ENCODE measurements at regions not wholly inside any gene's neighbourhood (a gene's known extent, or its start where the extent isn't known, plus 50 kb on each side); places are given as distances from the start of the nearest gene placed in this dataset.

DNA sequence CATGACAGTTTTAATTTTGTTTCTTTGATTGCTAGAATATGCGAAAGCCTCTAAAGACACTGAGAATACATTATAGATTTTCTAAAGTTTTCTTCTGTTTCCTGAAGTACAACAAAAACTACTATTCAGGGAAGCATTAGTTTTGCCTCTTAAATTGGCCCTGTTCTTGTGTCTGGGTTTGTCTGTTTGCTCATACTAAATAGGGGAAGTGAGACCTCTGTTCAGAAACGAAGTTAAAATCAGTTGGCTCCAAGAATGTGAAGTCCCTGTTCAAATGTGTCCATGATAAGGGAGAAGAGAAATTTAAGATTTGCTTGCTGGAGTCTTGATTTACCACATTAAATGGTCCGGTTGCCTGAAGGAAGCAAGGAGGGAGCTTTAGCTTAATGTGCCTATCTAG lies 327.3 kb upstream of the GBE1 start:
- H3K27ac ChIP-seq (ENCODE audit: low read length), result no peak overlapping the region
- no peaks in the 10 kb centered on the region for H3K36me3 ChIP-seq (ENCODE audit: control insufficient read depth, insufficient read depth, low read length)
- H3K9me3 ChIP-seq (ENCODE audit: control insufficient read depth, insufficient read depth, low read length), result no peaks in the 10 kb centered on the region
- H3K4me1 ChIP-seq (ENCODE audit: control insufficient read depth, insufficient read depth, low read length), result no peaks in the 10 kb centered on the region; the same call in 1 of the 2 replicates
- H3K27me3 ChIP-seq (ENCODE audit: control insufficient read depth, insufficient read depth, low read length), result no peaks in the 10 kb centered on the region
- no CpG with 5 or more reads among the region's 3 CpGs for WGBS (ENCODE audit: insufficient coverage, insufficient read length)
- no peak for DNase-seq (ENCODE audit: low read depth, low spot score)
- H3K4me3 ChIP-seq (ENCODE audit: low read length), result no peak overlapping the region

- no CpG with 5 or more reads among the region's 2 CpGs for WGBS (ENCODE audit: insufficient coverage, insufficient read length)
- Histone ChIP-seq H3K4me1 (ENCODE audit: control insufficient read depth, insufficient read depth, low read length) (no peaks in the 10 kb centered on the region; the same call in 1 of the 2 replicates), H3K36me3 (ENCODE audit: control insufficient read depth, insufficient read depth, low read length) (no peaks in the 10 kb centered on the region), H3K4me3 (ENCODE audit: low read length) (no peak overlapping the region), H3K27ac (ENCODE audit: low read length) (no peak overlapping the region), H3K9me3 (ENCODE audit: control insufficient read depth, insufficient read depth, low read length) (no peaks in the 10 kb centered on the region), H3K27me3 (ENCODE audit: control insufficient read depth, insufficient read depth, low read length) (no peaks in the 10 kb centered on the region)
- no peak for DNase-seq (ENCODE audit: low read depth, low spot score)
These were observed 326.5 kb upstream of the GBE1 start for GRCh38 chr3:82087958-82088357.

DNA sequence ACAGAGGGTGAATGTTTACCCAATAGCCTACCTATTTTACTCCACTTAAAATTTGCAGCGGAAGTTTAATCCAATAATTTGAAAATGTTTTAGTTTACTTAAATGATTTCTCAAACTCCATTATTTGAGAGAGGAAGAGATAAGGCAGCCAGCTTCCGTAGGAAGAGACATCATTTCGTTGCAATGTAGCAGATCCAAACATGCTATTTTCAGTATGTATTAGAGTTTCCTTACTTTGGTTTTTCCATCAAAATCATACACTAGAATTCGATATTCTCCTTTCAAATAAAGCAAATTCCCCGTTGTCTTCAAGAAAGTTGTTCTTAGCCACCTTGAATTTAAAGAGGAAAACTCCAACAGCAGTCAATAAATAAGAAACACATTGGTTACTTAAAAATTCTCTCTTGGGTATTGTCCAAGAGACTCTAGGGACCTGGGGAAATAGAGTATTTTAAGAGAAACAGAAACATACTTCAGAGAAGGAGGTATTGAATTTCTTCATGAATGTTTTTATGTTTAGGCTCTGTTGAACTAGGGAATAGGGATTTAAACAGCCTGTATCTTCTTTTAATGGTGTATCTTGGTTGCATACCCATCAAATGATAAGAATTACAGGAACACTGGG lies 324.5 kb upstream of the GBE1 start:
- Histone ChIP-seq H3K4me3 (ENCODE audit: low read length) (no peak overlapping the region), H3K9me3 (ENCODE audit: control insufficient read depth, insufficient read depth, low read length) (no peaks in the 10 kb centered on the region), H3K4me1 (ENCODE audit: control insufficient read depth, insufficient read depth, low read length) (no peaks in the 10 kb centered on the region; the same call in 1 of the 2 replicates), H3K27me3 (ENCODE audit: control insufficient read depth, insufficient read depth, low read length) (no peaks in the 10 kb centered on the region), H3K36me3 (ENCODE audit: control insufficient read depth, insufficient read depth, low read length) (no peaks in the 10 kb centered on the region), H3K27ac (ENCODE audit: low read length) (no peak overlapping the region)
- WGBS (ENCODE audit: insufficient coverage, insufficient read length), result no CpG with 5 or more reads among the region's 5 CpGs
- DNase-seq (ENCODE audit: low read depth, low spot score), result no peak

DNA sequence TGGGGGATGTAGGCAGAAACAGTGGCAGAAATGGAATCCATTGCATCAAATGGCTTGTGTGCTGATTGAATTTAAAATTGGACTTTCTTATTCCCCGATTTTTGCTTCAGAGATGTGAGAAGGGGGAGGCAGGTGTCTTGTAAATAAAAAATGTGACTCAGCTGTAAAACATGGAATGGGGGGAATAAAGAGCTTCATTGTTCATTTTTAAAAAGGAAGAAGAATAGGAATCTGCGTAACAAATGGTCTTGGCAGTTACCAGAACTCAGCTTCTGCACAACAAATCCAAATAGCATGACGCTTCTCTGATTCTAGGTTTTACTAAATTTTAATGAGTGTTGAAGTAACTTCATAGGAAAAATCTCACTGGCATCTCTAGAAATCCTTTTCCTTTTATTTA lies 323.9 kb upstream of the GBE1 start:
- no peaks in the 10 kb centered on the region for H3K9me3 ChIP-seq (ENCODE audit: control insufficient read depth, insufficient read depth, low read length)
- no peak overlapping the region for H3K27ac ChIP-seq (ENCODE audit: low read length)
- WGBS (ENCODE audit: insufficient coverage, insufficient read length), result no CpG with 5 or more reads among the region's 3 CpGs
- H3K4me1 ChIP-seq (ENCODE audit: control insufficient read depth, insufficient read depth, low read length), result no peaks in the 10 kb centered on the region; the same call in 1 of the 2 replicates
- no peak overlapping the region for H3K4me3 ChIP-seq (ENCODE audit: low read length)
- no peak for DNase-seq (ENCODE audit: low read depth, low spot score)
- H3K27me3 ChIP-seq (ENCODE audit: control insufficient read depth, insufficient read depth, low read length), result no peaks in the 10 kb centered on the region
- H3K36me3 ChIP-seq (ENCODE audit: control insufficient read depth, insufficient read depth, low read length), result no peaks in the 10 kb centered on the region

GRCh38 chr3:82084824-82085223 lies 323.4 kb upstream of the GBE1 start:
- Histone ChIP-seq H3K4me1 (ENCODE audit: control insufficient read depth, insufficient read depth, low read length) (no peaks in the 10 kb centered on the region; the same call in 1 of the 2 replicates), H3K27me3 (ENCODE audit: control insufficient read depth, insufficient read depth, low read length) (no peaks in the 10 kb centered on the region), H3K9me3 (ENCODE audit: control insufficient read depth, insufficient read depth, low read length) (no peaks in the 10 kb centered on the region), H3K4me3 (ENCODE audit: low read length) (no peak overlapping the region), H3K27ac (ENCODE audit: low read length) (no peak overlapping the region), H3K36me3 (ENCODE audit: control insufficient read depth, insufficient read depth, low read length) (no peaks in the 10 kb centered on the region)
- DNase-seq (ENCODE audit: low read depth, low spot score), result no peak
- WGBS (ENCODE audit: insufficient coverage, insufficient read length), result no CpG with 5 or more reads among the region's 1 CpG

DNA sequence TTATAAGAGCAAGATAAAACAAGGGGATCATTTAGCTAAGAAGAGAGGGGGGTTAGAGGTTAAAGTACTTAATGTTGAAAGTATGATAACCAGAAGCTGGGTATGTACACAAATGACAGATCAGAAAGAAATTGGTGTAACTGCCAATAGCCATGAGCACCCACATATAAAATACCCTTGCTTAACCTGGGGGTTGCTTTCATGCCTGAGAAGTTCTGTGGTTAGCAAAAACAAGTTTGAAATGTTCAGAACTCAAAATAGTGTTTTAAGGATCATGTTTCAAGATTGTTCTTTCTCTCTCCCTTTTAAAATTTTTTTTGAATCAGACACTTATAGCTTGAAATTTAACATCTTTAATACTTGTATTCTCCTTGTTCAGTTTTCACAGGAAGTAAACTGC lies 321.4 kb upstream of the GBE1 start:
- no peaks in the 10 kb centered on the region; the same call in 1 of the 2 replicates for H3K4me1 ChIP-seq (ENCODE audit: control insufficient read depth, insufficient read depth, low read length)
- no peak for DNase-seq (ENCODE audit: low read depth, low spot score)
- no peaks in the 10 kb centered on the region for H3K9me3 ChIP-seq (ENCODE audit: control insufficient read depth, insufficient read depth, low read length)

DNA sequence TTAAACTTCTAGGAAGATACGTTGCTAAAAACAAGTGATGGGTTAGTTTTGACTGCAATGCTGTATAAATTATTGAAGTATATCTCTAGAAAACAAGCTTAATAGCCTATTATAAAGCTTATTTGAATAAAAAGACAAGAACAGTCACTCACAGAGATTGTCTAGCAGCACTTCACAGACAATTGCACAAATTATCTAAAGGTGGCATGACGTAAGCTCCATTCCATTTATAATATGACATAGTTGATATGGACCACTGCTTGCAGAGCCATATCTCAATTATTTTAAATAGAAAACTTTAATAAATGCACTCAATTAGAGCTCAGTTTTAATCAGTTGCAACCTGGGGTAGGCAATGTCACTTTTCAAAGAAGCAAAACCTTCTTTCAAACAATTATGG lies 319.9 kb upstream of the GBE1 start:
- H3K9me3 ChIP-seq (ENCODE audit: control insufficient read depth, insufficient read depth, low read length), result no peaks in the 10 kb centered on the region
- H3K4me3 ChIP-seq (ENCODE audit: low read length), result no peak overlapping the region
- DNase-seq (ENCODE audit: low read depth, low spot score), result no peak
- no peaks in the 10 kb centered on the region for H3K27me3 ChIP-seq (ENCODE audit: control insufficient read depth, insufficient read depth, low read length)
- H3K27ac ChIP-seq (ENCODE audit: low read length), result no peak overlapping the region
- no CpG with 5 or more reads among the region's 2 CpGs for WGBS (ENCODE audit: insufficient coverage, insufficient read length)
- H3K4me1 ChIP-seq (ENCODE audit: control insufficient read depth, insufficient read depth, low read length), result no peaks in the 10 kb centered on the region; the same call in 1 of the 2 replicates
- H3K36me3 ChIP-seq (ENCODE audit: control insufficient read depth, insufficient read depth, low read length), result no peaks in the 10 kb centered on the region

More for the DNA sequence above, 321.4 kb upstream of the GBE1 start:
- no peaks in the 10 kb centered on the region for H3K27me3 ChIP-seq (ENCODE audit: control insufficient read depth, insufficient read depth, low read length)
- H3K36me3 ChIP-seq (ENCODE audit: control insufficient read depth, insufficient read depth, low read length), result no peaks in the 10 kb centered on the region
- H3K27ac ChIP-seq (ENCODE audit: low read length), result no peak overlapping the region
- no peak overlapping the region for H3K4me3 ChIP-seq (ENCODE audit: low read length)

GRCh38 chr3:82080792-82081191 lies 319.3 kb upstream of the GBE1 start:
- no peak overlapping the region for H3K4me3 ChIP-seq (ENCODE audit: low read length)
- WGBS (ENCODE audit: insufficient coverage, insufficient read length), result no CpG with 5 or more reads among the region's 3 CpGs
- no peaks in the 10 kb centered on the region for H3K9me3 ChIP-seq (ENCODE audit: control insufficient read depth, insufficient read depth, low read length)
- no peaks in the 10 kb centered on the region for H3K36me3 ChIP-seq (ENCODE audit: control insufficient read depth, insufficient read depth, low read length)
- no peaks in the 10 kb centered on the region; the same call in 1 of the 2 replicates for H3K4me1 ChIP-seq (ENCODE audit: control insufficient read depth, insufficient read depth, low read length)
- no peak overlapping the region for H3K27ac ChIP-seq (ENCODE audit: low read length)
- no peaks in the 10 kb centered on the region for H3K27me3 ChIP-seq (ENCODE audit: control insufficient read depth, insufficient read depth, low read length)
- no peak for DNase-seq (ENCODE audit: low read depth, low spot score)

DNA sequence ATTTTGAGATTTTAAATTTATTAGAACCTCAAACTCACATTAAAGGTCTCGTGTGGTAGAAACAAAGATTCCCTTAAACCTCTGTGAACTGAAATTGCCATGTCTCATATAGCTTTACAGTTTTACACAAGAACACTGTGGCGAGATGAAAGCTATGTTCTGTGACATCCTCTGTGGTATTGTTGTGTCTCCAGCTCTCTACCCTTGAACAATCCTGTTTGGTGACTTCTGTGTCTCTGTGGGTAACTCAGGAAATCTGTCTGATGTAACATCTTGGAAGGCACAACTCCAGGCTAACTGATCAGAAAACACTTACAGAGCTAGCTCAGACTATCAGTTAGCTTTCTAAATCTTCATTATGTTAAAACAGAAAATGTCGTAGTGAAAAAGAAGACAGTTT lies 318.8 kb upstream of the GBE1 start:
- H3K4me3 ChIP-seq (ENCODE audit: low read length), result no peak overlapping the region
- H3K9me3 ChIP-seq (ENCODE audit: control insufficient read depth, insufficient read depth, low read length), result no peaks in the 10 kb centered on the region
- DNase-seq (ENCODE audit: low read depth, low spot score), result no peak

GRCh38 chr3:82079335-82079890 lies 318.0 kb upstream of the GBE1 start:
- no peak for DNase-seq (ENCODE audit: low read depth, low spot score)
- Histone ChIP-seq H3K27me3 (ENCODE audit: control insufficient read depth, insufficient read depth, low read length) (no peaks in the 10 kb centered on the region), H3K4me3 (ENCODE audit: low read length) (no peak overlapping the region), H3K36me3 (ENCODE audit: control insufficient read depth, insufficient read depth, low read length) (no peaks in the 10 kb centered on the region), H3K9me3 (ENCODE audit: control insufficient read depth, insufficient read depth, low read length) (no peaks in the 10 kb centered on the region), H3K4me1 (ENCODE audit: control insufficient read depth, insufficient read depth, low read length) (no peaks in the 10 kb centered on the region), H3K27ac (ENCODE audit: low read length) (no peak overlapping the region)
- whole genome bisulfite sequencing (ENCODE audit: insufficient coverage, insufficient read length), result no CpG with 5 or more reads among the region's 5 CpGs

More for the DNA sequence above, 318.8 kb upstream of the GBE1 start:
- Histone ChIP-seq H3K27me3 (ENCODE audit: control insufficient read depth, insufficient read depth, low read length) (no peaks in the 10 kb centered on the region), H3K4me1 (ENCODE audit: control insufficient read depth, insufficient read depth, low read length) (no peaks in the 10 kb centered on the region; the same call in 1 of the 2 replicates), H3K27ac (ENCODE audit: low read length) (no peak overlapping the region), H3K36me3 (ENCODE audit: control insufficient read depth, insufficient read depth, low read length) (no peaks in the 10 kb centered on the region)
- WGBS (ENCODE audit: insufficient coverage, insufficient read length), result no CpG with 5 or more reads among the region's 3 CpGs

DNA sequence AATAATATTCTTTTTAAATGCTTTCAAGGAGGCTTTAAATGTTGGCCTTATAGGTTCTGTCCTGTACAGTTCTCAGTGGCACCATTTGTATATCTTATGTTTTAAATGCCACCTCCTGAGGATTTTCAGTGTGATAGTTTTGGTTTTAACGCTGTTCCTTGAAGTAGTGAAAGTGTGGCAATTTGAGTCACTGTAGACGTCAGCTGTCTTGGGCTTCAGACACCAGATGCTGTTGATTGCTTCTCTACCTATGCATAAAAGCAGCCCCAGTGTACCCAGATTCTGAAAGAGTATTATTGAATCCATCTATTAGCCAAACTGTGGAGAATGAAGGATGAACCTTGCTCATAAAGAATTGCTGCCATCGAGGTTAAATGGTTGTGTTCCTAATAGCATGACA lies 316.8 kb upstream of the GBE1 start:
- Histone ChIP-seq H3K36me3 (ENCODE audit: control insufficient read depth, insufficient read depth, low read length) (no peaks in the 10 kb centered on the region), H3K27ac (ENCODE audit: low read length) (no peak overlapping the region), H3K4me1 (ENCODE audit: control insufficient read depth, insufficient read depth, low read length) (no peaks in the 10 kb centered on the region), H3K4me3 (ENCODE audit: low read length) (no peak overlapping the region), H3K27me3 (ENCODE audit: control insufficient read depth, insufficient read depth, low read length) (no peaks in the 10 kb centered on the region), H3K9me3 (ENCODE audit: control insufficient read depth, insufficient read depth, low read length) (no peaks in the 10 kb centered on the region)
- no CpG with 5 or more reads among the region's 3 CpGs for WGBS (ENCODE audit: insufficient coverage, insufficient read length)
- DNase-seq (ENCODE audit: low read depth, low spot score), result no peak
